Breast epithelium (tissue), 4 donors: ENCODE measurements at regions not wholly inside any gene's neighbourhood (a gene's known extent, or its start where the extent isn't known, plus 50 kb on each side); places are given as distances from the start of the nearest gene placed in this dataset.

Source experiments
- DNase-seq, 2 donors: peaks; one replicate each; pipeline ENCODE4 v3.0.0-alpha.2; 2019; ENCODE audit warnings: low spot score in 2 of 2
- H3K27ac ChIP-seq, 2 donors: fragments of 200-600 bp; sonication (generic) in 1 of 2; one replicate each; pipeline ENCODE4 v1.5.1; 2016 to 2019; ENCODE audit warnings: mild to moderate bottlenecking in 1 of 2
- H3K27me3 ChIP-seq, 2 donors: fragments of 200-600 bp; sonication (generic) in 1 of 2; one replicate each; pipeline versions ENCODE4 v1.5.1 to v1.6.0; 2017 to 2019; ENCODE audit warnings: control low read depth in 1 of 2, mild to moderate bottlenecking in 1 of 2
- H3K36me3 ChIP-seq: fragments of 200-600 bp; one replicate; pipeline ENCODE4 v1.5.1; 2019
- H3K4me1 ChIP-seq, 2 donors: fragments of 200-600 bp; sonication (generic); one replicate each; pipeline ENCODE4 v1.5.1; 2016 to 2019; ENCODE audit warnings: control low read depth in 1 of 2
- H3K4me3 ChIP-seq, 3 donors: fragments of 200-600 bp; sonication (generic); 1 replicate in 2 of 3; 2 replicates in 1 of 3; pipeline ENCODE4 v1.5.1; 2016 to 2019; ENCODE audit warnings: mild to moderate bottlenecking in 3 of 3, moderate library complexity in 2 of 3
- H3K9me3 ChIP-seq, 2 donors: fragments of 200-600 bp; sonication (generic) in 1 of 2; one replicate each; pipeline ENCODE4 v1.5.1; 2016 to 2019; ENCODE audit warnings: control low read depth in 1 of 2
- POLR2A ChIP-seq: fragments of 450-650 bp; IDR thresholded peaks from one replicate; pipeline ENCODE4 v1.6.1; 2016; ENCODE audit warnings: antibody characterized with exemption, mild to moderate bottlenecking, moderate library complexity
- POLR2AphosphoS5 ChIP-seq, 3 donors: sonication (generic); formaldehyde crosslinking; IDR thresholded peaks; one replicate each; pipeline ENCODE4 v1.6.1; 2017; ENCODE audit warnings: antibody characterized with exemption in 3 of 3
- intact Hi-C: fragments of 100-400 bp; cut with DNase I; formaldehyde crosslinking; loops from one replicate; pipeline ENCODE4 v1.15.1; 2023; ENCODE audit warnings: low total_unique reads
- TF ChIP-seq, protein P1 (sequence below), 3 donors: fragments of 450-650 bp; IDR thresholded peaks; one replicate each; pipeline ENCODE4 v1.5.1; 2016 to 2017; ENCODE audit warnings: antibody characterized with exemption in 3 of 3, mild to moderate bottlenecking in 3 of 3, moderate library complexity in 3 of 3

DNA sequence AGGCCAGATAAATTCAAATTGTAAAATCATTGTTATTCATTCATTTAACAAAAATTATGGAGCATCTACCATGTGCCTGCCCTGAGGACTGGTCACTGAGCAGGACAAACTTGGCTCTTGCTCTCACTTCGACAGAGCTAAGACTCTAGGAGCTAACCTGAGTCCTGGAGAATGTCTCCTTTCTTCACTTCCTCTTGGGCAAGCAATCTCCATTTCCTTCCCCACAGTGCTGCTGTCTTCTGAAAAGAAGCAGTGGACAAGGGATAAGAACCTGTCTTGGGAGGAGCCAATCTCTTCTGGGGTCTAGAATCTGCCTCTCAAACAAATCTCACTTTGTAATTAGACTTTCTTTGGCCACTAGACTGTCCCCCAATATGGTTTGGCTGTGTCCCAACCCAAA, 76.2 kb upstream of the PLXNA4 start:
- H3K36me3 ChIP-seq, result no peaks in the 10 kb centered on the region
- H3K9me3 ChIP-seq, result no peaks in the 10 kb centered on the region
- H3K27ac ChIP-seq, result no peak overlapping the region
- TF ChIP-seq, protein P1, sequence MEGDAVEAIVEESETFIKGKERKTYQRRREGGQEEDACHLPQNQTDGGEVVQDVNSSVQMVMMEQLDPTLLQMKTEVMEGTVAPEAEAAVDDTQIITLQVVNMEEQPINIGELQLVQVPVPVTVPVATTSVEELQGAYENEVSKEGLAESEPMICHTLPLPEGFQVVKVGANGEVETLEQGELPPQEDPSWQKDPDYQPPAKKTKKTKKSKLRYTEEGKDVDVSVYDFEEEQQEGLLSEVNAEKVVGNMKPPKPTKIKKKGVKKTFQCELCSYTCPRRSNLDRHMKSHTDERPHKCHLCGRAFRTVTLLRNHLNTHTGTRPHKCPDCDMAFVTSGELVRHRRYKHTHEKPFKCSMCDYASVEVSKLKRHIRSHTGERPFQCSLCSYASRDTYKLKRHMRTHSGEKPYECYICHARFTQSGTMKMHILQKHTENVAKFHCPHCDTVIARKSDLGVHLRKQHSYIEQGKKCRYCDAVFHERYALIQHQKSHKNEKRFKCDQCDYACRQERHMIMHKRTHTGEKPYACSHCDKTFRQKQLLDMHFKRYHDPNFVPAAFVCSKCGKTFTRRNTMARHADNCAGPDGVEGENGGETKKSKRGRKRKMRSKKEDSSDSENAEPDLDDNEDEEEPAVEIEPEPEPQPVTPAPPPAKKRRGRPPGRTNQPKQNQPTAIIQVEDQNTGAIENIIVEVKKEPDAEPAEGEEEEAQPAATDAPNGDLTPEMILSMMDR (IDR thresholded peaks at IDR 0.05), result no peak
- TF ChIP-seq POLR2A (no peak), POLR2AphosphoS5 (IDR thresholded peaks at IDR 0.05) (no peak)
- intact Hi-C loops, result no loop called here
- H3K27me3 ChIP-seq, result no peaks in the 10 kb centered on the region
- no peak overlapping the region for H3K4me3 ChIP-seq
- no peak for DNase-seq
- H3K4me1 ChIP-seq, result no peaks in the 10 kb centered on the region

DNA sequence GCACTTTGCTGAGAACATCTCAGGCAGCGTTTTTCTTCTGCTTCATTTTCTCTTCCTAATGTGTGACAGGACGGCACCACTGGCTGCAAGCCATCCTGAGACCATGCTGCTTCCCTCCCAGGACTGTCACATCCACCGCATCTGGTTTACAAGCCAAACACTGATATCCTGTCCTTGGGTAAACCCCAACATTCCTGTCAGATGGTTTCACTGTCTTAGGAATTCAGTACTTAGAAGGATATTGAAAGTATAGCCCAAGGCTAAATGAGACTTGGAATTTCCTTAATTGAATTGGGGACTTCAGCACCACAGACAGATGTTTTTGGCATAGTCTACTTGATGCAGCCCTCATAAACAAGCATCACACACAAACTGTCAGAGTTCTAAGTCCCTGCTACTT, 74.2 kb upstream of the PLXNA4 start:
- no peak for DNase-seq
- Histone ChIP-seq H3K4me3 (no peak overlapping the region), H3K4me1 (no peaks in the 10 kb centered on the region), H3K27ac (no peak overlapping the region), H3K27me3 (no peaks in the 10 kb centered on the region), H3K9me3 (no peaks in the 10 kb centered on the region), H3K36me3 (no peaks in the 10 kb centered on the region)
- TF ChIP-seq POLR2AphosphoS5 (IDR thresholded peaks at IDR 0.05) (no peak), POLR2A (no peak)
- TF ChIP-seq, protein P1 (IDR thresholded peaks at IDR 0.05), result no peak
- intact Hi-C loops, result no loop called here

DNA sequence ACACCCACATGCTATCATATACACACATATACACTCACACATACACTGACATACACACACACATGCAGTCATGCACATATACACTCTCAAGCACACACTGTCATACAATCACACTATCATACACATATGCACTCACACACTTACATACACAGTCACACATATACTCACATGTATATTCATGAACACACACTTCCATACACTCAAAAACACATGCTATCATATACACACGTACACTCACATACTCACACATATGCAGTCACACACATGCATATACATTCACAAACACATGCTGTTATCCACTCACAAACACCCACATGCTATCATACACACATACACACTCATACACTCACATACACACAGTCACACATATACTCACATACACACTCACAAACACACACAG, 71.0 kb upstream of the PLXNA4 start:
- Histone ChIP-seq H3K27ac (no peak overlapping the region), H3K4me3 (no peak overlapping the region), H3K27me3 (no peaks in the 10 kb centered on the region), H3K4me1 (no peaks in the 10 kb centered on the region), H3K9me3 (no peaks in the 10 kb centered on the region), H3K36me3 (no peaks in the 10 kb centered on the region)
- no peak for DNase-seq
- intact Hi-C loops, result no loop called here
- no peak for TF ChIP-seq POLR2AphosphoS5 (IDR thresholded peaks at IDR 0.05)
- TF ChIP-seq, protein P1 (IDR thresholded peaks at IDR 0.05), result no peak
- no peak for TF ChIP-seq POLR2A

DNA sequence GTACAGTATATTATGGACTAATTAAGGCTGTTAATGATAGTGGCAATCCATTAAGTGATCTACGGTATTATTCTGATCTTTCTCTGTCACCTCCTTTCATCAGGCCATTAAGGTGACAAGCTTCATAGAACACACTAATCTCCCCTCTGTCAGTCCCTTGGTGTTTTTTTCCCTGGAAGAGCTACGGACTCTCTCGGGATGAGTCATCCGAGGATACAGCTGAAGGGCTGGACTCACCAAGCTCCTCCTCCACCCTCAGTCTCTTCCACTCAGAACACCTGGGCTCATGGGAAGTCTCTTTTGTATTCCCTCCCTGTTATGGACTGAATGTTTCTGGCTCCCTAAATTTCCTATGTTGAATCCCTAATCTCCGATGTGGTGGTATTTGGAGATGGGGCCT, 69.8 kb upstream of the PLXNA4 start:
- TF ChIP-seq, protein P1 (IDR thresholded peaks at IDR 0.05), result no peak
- no peak for TF ChIP-seq POLR2AphosphoS5 (IDR thresholded peaks at IDR 0.05)
- no peak for TF ChIP-seq POLR2A
- no peak for DNase-seq
- Histone ChIP-seq H3K4me1 (no peaks in the 10 kb centered on the region), H3K27ac (no peak overlapping the region), H3K4me3 (no peak overlapping the region), H3K36me3 (no peaks in the 10 kb centered on the region), H3K27me3 (no peaks in the 10 kb centered on the region), H3K9me3 (no peaks in the 10 kb centered on the region)
- intact Hi-C loops, result no loop called here

DNA sequence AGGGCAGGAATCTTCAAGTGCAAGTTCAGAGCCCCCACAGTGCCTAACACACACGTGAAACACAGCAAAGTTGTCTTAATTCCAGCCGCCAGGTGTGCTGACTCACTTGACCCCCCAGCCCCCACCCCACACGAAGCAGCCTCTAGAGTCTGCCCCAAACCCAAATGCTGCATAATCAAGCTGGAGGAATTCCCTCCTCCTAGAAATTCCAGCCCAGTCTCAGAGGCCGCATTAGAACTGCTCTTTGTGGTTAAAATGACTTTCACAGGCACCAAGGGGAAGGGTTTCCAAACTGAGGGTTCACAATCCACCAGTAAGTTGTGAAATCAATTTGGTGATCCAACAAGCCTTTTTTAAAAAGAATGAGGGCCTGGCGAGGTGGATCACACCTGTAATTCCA, 67.0 kb upstream of the PLXNA4 start:
- Histone ChIP-seq H3K4me1 (no peaks in the 10 kb centered on the region), H3K4me3 (no peak overlapping the region), H3K36me3 (no peaks in the 10 kb centered on the region), H3K9me3 (no peaks in the 10 kb centered on the region), H3K27me3 (no peaks in the 10 kb centered on the region), H3K27ac (no peak overlapping the region)
- intact Hi-C loops, result no loop called here
- TF ChIP-seq POLR2A, result no peak
- TF ChIP-seq POLR2AphosphoS5 (IDR thresholded peaks at IDR 0.05), result no peak
- TF ChIP-seq, protein P1 (IDR thresholded peaks at IDR 0.05), result no peak
- no peak for DNase-seq
